Endothelial cell of umbilical vein (primary cell): ENCODE measurements at regions not wholly inside any gene's neighbourhood (a gene's known extent, or its start where the extent isn't known, plus 50 kb on each side); places are given as distances from the start of the nearest gene placed in this dataset.

Source experiments
- BruUV-seq: library from RNA; stranded (reverse); fragments of 400-500 nt; replicated peaks from 2 replicates; lab custom pipeline; 2021; lab: Mats Ljungman, UMichigan
- CTCF ChIA-PET: fragments of 300-600, 350-600 bp; sonication (Branson Sonifier 250); formaldehyde crosslinking; loops from one replicate; lab custom pipeline; 2021; ENCODE audit warnings: antibody characterized with exemption, inconsistent platforms; lab: Charles Lee
- POLR2A ChIA-PET: fragments of 300-600, 350-600 bp; sonication (Branson Sonifier 250); formaldehyde crosslinking; loops from one replicate; lab custom pipeline; 2021; ENCODE audit warnings: antibody characterized with exemption, inconsistent platforms; lab: Charles Lee
- DNase-seq: peaks from one replicate; pipeline ENCODE4 v3.0.0-alpha.2; 2011; ENCODE audit warnings: low read depth, low spot score
- FAIRE-seq: peaks from 2 replicates; lab custom pipeline; 2011; peaks lifted over from hg19 to GRCh38; lab: Jason Lieb, UNC
- H2AFZ ChIP-seq: 2 replicates; pipeline ENCODE4 v1.6.0; 2012; ENCODE audit warnings: low read depth, low read length, control low read depth, inconsistent platforms
- H3K27ac ChIP-seq: 2 replicates; pipeline ENCODE4 v1.5.1; 2011; ENCODE audit warnings: low read depth, mild to moderate bottlenecking, control low read depth, low read length, moderate library complexity; ENCODE audit not compliant: insufficient read depth
- H3K27me3 ChIP-seq, 2 experiments: 2 replicates each; pipeline versions ENCODE4 v1.6.0 to v1.6.1; 2011; ENCODE audit warnings: low read length in 2 of 2, mixed read lengths in 1 of 2; ENCODE audit not compliant: control insufficient read depth in 2 of 2, insufficient read depth in 2 of 2
- H3K36me3 ChIP-seq, 2 experiments: 2 replicates in 1 of 2; 3 replicates in 1 of 2; pipeline ENCODE4 v1.5.1; 2011; ENCODE audit warnings: low read length in 2 of 2, mild to moderate bottlenecking in 1 of 2, moderate library complexity in 1 of 2; ENCODE audit not compliant: control insufficient read depth in 2 of 2, insufficient read depth in 2 of 2; ENCODE audit errors: extremely low read depth in 1 of 2
- H3K4me1 ChIP-seq: 3 replicates; pipeline ENCODE4 v1.5.1; 2011; ENCODE audit warnings: mild to moderate bottlenecking, low read length; ENCODE audit not compliant: control insufficient read depth, insufficient read depth; ENCODE audit errors: extremely low read depth
- H3K4me2 ChIP-seq: 2 replicates; pipeline ENCODE4 v1.6.1; 2011; ENCODE audit warnings: low read length, control low read depth, mixed read lengths; ENCODE audit not compliant: insufficient read depth
- H3K4me3 ChIP-seq, 3 experiments: fragments of 200-600 bp in 1 of 3; sonication (generic), shearing (Covaris generic) in 1 of 3; replicated peaks in 1 of 3; 2 replicates each; pipeline ENCODE4 v1.5.1; 2011 to 2016; ENCODE audit warnings: control low read depth in 3 of 3, low read length in 3 of 3, mild to moderate bottlenecking in 2 of 3, inconsistent platforms in 1 of 3, low read depth in 1 of 3, moderate library complexity in 1 of 3; ENCODE audit not compliant: insufficient read depth in 1 of 3
- H3K79me2 ChIP-seq: 2 replicates; pipeline ENCODE4 v1.6.0; 2012; ENCODE audit warnings: low read length, inconsistent platforms; ENCODE audit not compliant: control insufficient read depth, insufficient read depth
- H3K9ac ChIP-seq: replicated peaks from 2 replicates; pipeline ENCODE3; 2011; ENCODE audit warnings: low read length, control low read depth; ENCODE audit not compliant: insufficient read depth; ENCODE audit errors: extremely low read depth
- H3K9me1 ChIP-seq: replicated peaks from 3 replicates; pipeline ENCODE4 v1.6.0; 2011; ENCODE audit warnings: mild to moderate bottlenecking, low read length; ENCODE audit not compliant: control insufficient read depth, insufficient read depth; ENCODE audit errors: extremely low read depth
- H3K9me3 ChIP-seq: replicated peaks from 2 replicates; pipeline ENCODE4 v1.5.1; 2012; ENCODE audit warnings: low read length, inconsistent platforms; ENCODE audit not compliant: control insufficient read depth, insufficient read depth
- H4K20me1 ChIP-seq: replicated peaks from 2 replicates; pipeline ENCODE3; 2011; ENCODE audit warnings: mild to moderate bottlenecking, low read length; ENCODE audit not compliant: control insufficient read depth, insufficient read depth; ENCODE audit errors: extremely low read depth
- EZH2 ChIP-seq: IDR thresholded peaks from 2 replicates; pipeline ENCODE4 v1.6.1; 2012; ENCODE audit warnings: borderline replicate concordance, low read depth, mild to moderate bottlenecking, moderate library complexity, low read length, inconsistent platforms; ENCODE audit not compliant: severe bottlenecking
- FOS ChIP-seq: IDR thresholded peaks from 2 replicates; pipeline ENCODE4 v1.6.1; 2011; ENCODE audit warnings: mild to moderate bottlenecking, low read length, moderate library complexity, borderline replicate concordance; ENCODE audit not compliant: insufficient read depth
- GATA2 ChIP-seq: IDR thresholded peaks from 2 replicates; pipeline ENCODE4 v1.7.0; 2011; ENCODE audit warnings: low read depth, mild to moderate bottlenecking, moderate library complexity, mixed read lengths, low read length; ENCODE audit not compliant: insufficient read length, insufficient read depth
- JUN ChIP-seq: IDR thresholded peaks from 2 replicates; pipeline ENCODE4 v1.6.1; 2011; ENCODE audit warnings: borderline replicate concordance, low read depth; ENCODE audit not compliant: insufficient read length, insufficient read depth
- MYC ChIP-seq: IDR thresholded peaks from one replicate; pipeline ENCODE4 v1.6.1; 2011; ENCODE audit warnings: mild to moderate bottlenecking, low read depth, low read length
- POLR2A ChIP-seq: IDR thresholded peaks from 2 replicates; pipeline ENCODE4 v1.6.1; 2012; ENCODE audit warnings: low read depth, mild to moderate bottlenecking, control low read depth, low read length
- POLR2AphosphoS5 ChIP-seq: IDR thresholded peaks from 2 replicates; pipeline ENCODE4 v1.6.1; 2012; ENCODE audit warnings: low read depth, mild to moderate bottlenecking, control low read depth, low read length, moderate library complexity; ENCODE audit not compliant: insufficient read depth
- dilution Hi-C: fragments of 300-500 bp; cut with MboI; formaldehyde crosslinking; loops from one replicate; pipeline ENCODE4 v1.15.0; 2019; ENCODE audit warnings: low sequenced_read_pairs; ENCODE audit not compliant: extremely low pct_ligation_motif_present
- intact Hi-C: fragments of 100-400 bp; cut with micrococcal nuclease; formaldehyde crosslinking; loops from one replicate; pipeline ENCODE4 v1.10.0; 2022
- TF ChIP-seq, protein P1 (sequence below), 2 donors: IDR thresholded peaks; 1 replicate in 1 of 2; 2 replicates in 1 of 2; pipeline ENCODE4 v1.5.1; 2011; ENCODE audit warnings: low read length in 2 of 2, mild to moderate bottlenecking in 2 of 2, moderate library complexity in 2 of 2, control low read depth in 1 of 2, inconsistent platforms in 1 of 2, low read depth in 1 of 2; ENCODE audit not compliant: insufficient read depth in 1 of 2; ENCODE audit errors: extremely low read depth in 1 of 2
- TF ChIP-seq, protein P2 (sequence below): IDR thresholded peaks from 2 replicates; pipeline ENCODE4 v1.6.1; 2011; ENCODE audit not compliant: insufficient read depth, insufficient read length

DNA sequence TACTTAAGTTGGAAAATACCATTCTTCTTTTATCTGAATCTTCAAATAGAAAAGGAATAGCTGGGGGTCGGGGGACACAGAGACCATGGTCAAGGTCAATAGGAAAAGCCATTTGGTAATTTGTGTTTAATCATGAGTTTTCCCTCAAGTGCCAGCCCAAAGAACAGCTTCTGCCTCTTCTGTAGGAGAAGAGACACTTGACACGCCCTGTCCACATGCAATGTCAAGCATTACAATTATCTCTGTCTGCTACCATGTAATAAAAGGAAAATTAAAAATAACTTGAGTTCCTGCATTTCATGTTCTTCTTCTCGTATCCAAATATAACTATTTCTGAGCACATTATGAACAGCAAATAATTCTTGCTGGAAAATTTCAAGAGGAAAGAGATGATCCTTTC lies 241.7 kb downstream of the IPMK start:
- H3K4me1 ChIP-seq: peaks cover 7% of the 10 kb centered on the region
- CTCF ChIA-PET: no interaction called here
- intact Hi-C loops (no loop called here), dilution Hi-C loops (no loop called here)
- no peak overlapping the region for H3K4me2 ChIP-seq
- no peaks in the 10 kb centered on the region for H4K20me1 ChIP-seq
- TF ChIP-seq EZH2 (no peak), MYC (no peak), GATA2 (no peak), POLR2A (no peak), POLR2AphosphoS5 (no peak), FOS (no peak), JUN (no peak)
- TF ChIP-seq, protein P1, sequence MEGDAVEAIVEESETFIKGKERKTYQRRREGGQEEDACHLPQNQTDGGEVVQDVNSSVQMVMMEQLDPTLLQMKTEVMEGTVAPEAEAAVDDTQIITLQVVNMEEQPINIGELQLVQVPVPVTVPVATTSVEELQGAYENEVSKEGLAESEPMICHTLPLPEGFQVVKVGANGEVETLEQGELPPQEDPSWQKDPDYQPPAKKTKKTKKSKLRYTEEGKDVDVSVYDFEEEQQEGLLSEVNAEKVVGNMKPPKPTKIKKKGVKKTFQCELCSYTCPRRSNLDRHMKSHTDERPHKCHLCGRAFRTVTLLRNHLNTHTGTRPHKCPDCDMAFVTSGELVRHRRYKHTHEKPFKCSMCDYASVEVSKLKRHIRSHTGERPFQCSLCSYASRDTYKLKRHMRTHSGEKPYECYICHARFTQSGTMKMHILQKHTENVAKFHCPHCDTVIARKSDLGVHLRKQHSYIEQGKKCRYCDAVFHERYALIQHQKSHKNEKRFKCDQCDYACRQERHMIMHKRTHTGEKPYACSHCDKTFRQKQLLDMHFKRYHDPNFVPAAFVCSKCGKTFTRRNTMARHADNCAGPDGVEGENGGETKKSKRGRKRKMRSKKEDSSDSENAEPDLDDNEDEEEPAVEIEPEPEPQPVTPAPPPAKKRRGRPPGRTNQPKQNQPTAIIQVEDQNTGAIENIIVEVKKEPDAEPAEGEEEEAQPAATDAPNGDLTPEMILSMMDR (IDR thresholded peaks at IDR 0.05; ENCODE audit: extremely low read depth in 1 of 2, insufficient read depth in 1 of 2, low read depth in 1 of 2, low read length in 2 of 2): no peak
- TF ChIP-seq, protein P2, sequence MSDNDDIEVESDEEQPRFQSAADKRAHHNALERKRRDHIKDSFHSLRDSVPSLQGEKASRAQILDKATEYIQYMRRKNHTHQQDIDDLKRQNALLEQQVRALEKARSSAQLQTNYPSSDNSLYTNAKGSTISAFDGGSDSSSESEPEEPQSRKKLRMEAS: no peak
- POLR2A ChIA-PET: no interaction called here
- no peak overlapping the region for H3K9ac ChIP-seq
- no peaks in the 10 kb centered on the region for H3K9me1 ChIP-seq
- no TSS peak for BruUV-seq
- H3K36me3 ChIP-seq: no peaks in the 10 kb centered on the region
- H3K4me3 ChIP-seq: no peak overlapping the region
- no peaks in the 10 kb centered on the region for H3K27me3 ChIP-seq
- no peaks in the 10 kb centered on the region for H3K9me3 ChIP-seq
- DNase-seq (no peak), FAIRE-seq (no peak)
- no peak overlapping the region for H2AFZ ChIP-seq
- H3K27ac ChIP-seq: no peak overlapping the region
- no peaks in the 10 kb centered on the region for H3K79me2 ChIP-seq
